GM12878 (cell line): ENCODE measurements at regions not wholly inside any gene's neighbourhood (a gene's known extent, or its start where the extent isn't known, plus 50 kb on each side); places are given as distances from the start of the nearest gene placed in this dataset.

Experiments
- ATAC-seq: fragments of 200-7000 bp; cut with Tn5 transposase; 3 replicates; pipeline ENCODE4 v1.9.1; 2020; ENCODE audit warnings: mild to moderate bottlenecking, moderate library complexity
- BruUV-seq: library from RNA; stranded (reverse); fragments of 400-500 nt; replicated peaks from 2 replicates; lab custom pipeline; 2021; lab: Mats Ljungman, UMichigan
- CTCF ChIA-PET: fragments of 300-600 bp; sonication (Branson Sonifier 250); formaldehyde crosslinking; extraction: SDS; loops from one replicate; lab custom pipeline; 2021; ENCODE audit warnings: inconsistent platforms; lab: Yijun Ruan, JAX
- POLR2A ChIA-PET: fragments of 350-600 bp; formaldehyde crosslinking; extraction: SDS; loops from one replicate; lab custom pipeline; 2021; ENCODE audit warnings: inconsistent platforms; lab: Charles Lee
- RAD21 ChIA-PET: fragments of 300-600 bp; sonication (Branson Sonifier 250); formaldehyde crosslinking; loops from one replicate; lab custom pipeline; 2023; ENCODE audit warnings: antibody characterized with exemption; ENCODE audit not compliant: unreplicated experiment; lab: Charles Lee
- SMC1A ChIA-PET: fragments of 300-600 bp; sonication (Branson Sonifier 250); formaldehyde crosslinking; loops from one replicate; lab custom pipeline; 2023; ENCODE audit not compliant: unreplicated experiment, uncharacterized antibody; lab: Charles Lee
- DNase-seq: peaks from one replicate; pipeline ENCODE4 v3.0.0-alpha.2; 2011; ENCODE audit warnings: low read depth, low spot score
- FAIRE-seq: peaks from 3 replicates; lab custom pipeline; 2011; peaks lifted over from hg19 to GRCh38; lab: Jason Lieb, UNC
- H2AFZ ChIP-seq: 2 replicates; pipeline ENCODE4 v1.6.0; 2011; ENCODE audit warnings: low read depth, low read length, control low read depth; ENCODE audit not compliant: control insufficient read depth
- H3K27ac ChIP-seq: 2 replicates; pipeline ENCODE4 v1.5.1; 2011; ENCODE audit warnings: control low read depth; ENCODE audit not compliant: control insufficient read depth, insufficient read depth
- H3K27me3 ChIP-seq, 2 experiments: replicated peaks in 1 of 2; 2 replicates each; pipeline versions ENCODE4 v1.6.0 to v1.6.1; 2011; ENCODE audit warnings: low read length in 1 of 2; ENCODE audit not compliant: control insufficient read depth in 2 of 2, insufficient read depth in 2 of 2
- H3K36me3 ChIP-seq, 2 experiments: 2 replicates each; pipeline ENCODE4 v1.5.1; 2011; ENCODE audit warnings: low read length in 1 of 2; ENCODE audit not compliant: control insufficient read depth in 2 of 2, insufficient read depth in 2 of 2
- H3K4me1 ChIP-seq: 2 replicates; pipeline ENCODE4 v1.6.1; 2011; ENCODE audit warnings: mild to moderate bottlenecking, low read length, moderate library complexity, mixed read lengths; ENCODE audit not compliant: control insufficient read depth, insufficient read depth
- H3K4me2 ChIP-seq: 2 replicates; pipeline ENCODE4 v1.6.0; 2011; ENCODE audit warnings: control low read depth; ENCODE audit not compliant: control insufficient read depth, insufficient read depth
- H3K4me3 ChIP-seq: fragments of 200-600 bp; sonication (generic); 2 replicates; pipeline ENCODE4 v1.5.1; 2016
- H3K79me2 ChIP-seq: 2 replicates; pipeline ENCODE4 v1.6.0; 2011; ENCODE audit warnings: low read length; ENCODE audit not compliant: control insufficient read depth, insufficient read depth
- H3K9ac ChIP-seq: 2 replicates; pipeline ENCODE4 v1.8.0; 2011; ENCODE audit warnings: low read length, control low read depth, mixed read lengths; ENCODE audit not compliant: control insufficient read depth, insufficient read depth
- H3K9me3 ChIP-seq: replicated peaks from 3 replicates; pipeline ENCODE4 v1.5.1; 2011; ENCODE audit warnings: mild to moderate bottlenecking, low read length; ENCODE audit not compliant: control insufficient read depth, insufficient read depth
- H4K20me1 ChIP-seq: 2 replicates; pipeline ENCODE4 v1.6.0; 2011; ENCODE audit not compliant: control insufficient read depth, insufficient read depth
- IKZF2 ChIP-seq, 2 experiments: fragments of 450-650 bp; IDR thresholded peaks; 2 replicates each; pipeline ENCODE4 v1.6.1; 2017; ENCODE audit warnings: mild to moderate bottlenecking in 2 of 2, moderate library complexity in 2 of 2
- NFIC ChIP-seq: IDR thresholded peaks from 2 replicates; pipeline ENCODE4 v1.6.1; 2012; ENCODE audit warnings: low read depth, mild to moderate bottlenecking, inconsistent platforms, low read length, moderate library complexity
- NR2C1 ChIP-seq: fragments of 450-650 bp; IDR thresholded peaks from 2 replicates; pipeline ENCODE4 v1.6.1; 2017; ENCODE audit warnings: antibody characterized with exemption, mild to moderate bottlenecking, moderate library complexity
- PAX8 ChIP-seq: fragments of 450-650 bp; IDR thresholded peaks from 2 replicates; pipeline ENCODE4 v1.6.1; 2017; ENCODE audit warnings: mild to moderate bottlenecking, moderate library complexity
- RCOR1 ChIP-seq: conservative IDR thresholded peaks from 2 replicates; pipeline ENCODE4 v1.6.1; 2012; ENCODE audit warnings: low read depth, low read length, improper control_type of control experiment
- SKIL ChIP-seq: fragments of 450-650 bp; IDR thresholded peaks from 2 replicates; pipeline ENCODE4 v1.6.1; 2017; ENCODE audit warnings: mild to moderate bottlenecking, low read depth, inconsistent platforms; ENCODE audit not compliant: poor library complexity, severe bottlenecking
- SMAD5 ChIP-seq: IDR thresholded peaks from 2 replicates; pipeline ENCODE4 v1.6.1; 2016; ENCODE audit warnings: antibody characterized with exemption, low read depth
- SPI1 ChIP-seq: IDR thresholded peaks from 2 replicates; pipeline ENCODE4 v1.6.1; 2011; ENCODE audit warnings: low read depth, mild to moderate bottlenecking, low read length, moderate library complexity, borderline replicate concordance; ENCODE audit not compliant: insufficient read depth
- ZSCAN29 ChIP-seq: fragments of 450-650 bp; IDR thresholded peaks from 2 replicates; pipeline ENCODE4 v1.6.1; 2017; ENCODE audit warnings: mild to moderate bottlenecking, moderate library complexity
- WGBS: methylation state at CpG from one replicate; pipeline ENCODE4 v1.1.6; 2016; ENCODE audit warnings: low lambda C conversion rate; ENCODE audit not compliant: insufficient replicate concordance, insufficient coverage; ENCODE audit errors: missing lambda C conversion rate; 5-methylcytosine and 5-hydroxymethylcytosine counted together
- in situ Hi-C: fragments of 300-500 bp; cut with MboI; formaldehyde crosslinking; loops from 9 replicates; pipeline ENCODE4 v1.14.3; 2018; ENCODE audit warnings: mixed read lengths
- intact Hi-C: fragments of 100-400 bp; cut with micrococcal nuclease; formaldehyde crosslinking; loops from one replicate; pipeline ENCODE4 v1.14.2; 2022; ENCODE audit not compliant: unreplicated experiment
- TF ChIP-seq, protein P1 (sequence below): fragments of 450-650 bp; IDR thresholded peaks from 2 replicates; pipeline ENCODE4 v1.6.1; 2018; ENCODE audit warnings: mild to moderate bottlenecking, low read depth, moderate library complexity; ENCODE audit not compliant: partially characterized antibody
- TF ChIP-seq, protein P2 (sequence below): IDR thresholded peaks from 2 replicates; pipeline ENCODE4 v1.6.1; 2012; ENCODE audit warnings: low read depth, low read length, improper control_type of control experiment
- TF ChIP-seq, protein P3 (sequence below): IDR thresholded peaks from 2 replicates; pipeline ENCODE4 v1.6.1; 2012; ENCODE audit warnings: improper control_type of control experiment, low read depth, low read length; ENCODE audit not compliant: insufficient replicate concordance
- TF ChIP-seq, protein P4 (sequence below): IDR thresholded peaks from 2 replicates; pipeline ENCODE4 v1.6.1; 2011; ENCODE audit warnings: mild to moderate bottlenecking, low read depth, low read length, moderate library complexity; ENCODE audit not compliant: insufficient replicate concordance

DNA sequence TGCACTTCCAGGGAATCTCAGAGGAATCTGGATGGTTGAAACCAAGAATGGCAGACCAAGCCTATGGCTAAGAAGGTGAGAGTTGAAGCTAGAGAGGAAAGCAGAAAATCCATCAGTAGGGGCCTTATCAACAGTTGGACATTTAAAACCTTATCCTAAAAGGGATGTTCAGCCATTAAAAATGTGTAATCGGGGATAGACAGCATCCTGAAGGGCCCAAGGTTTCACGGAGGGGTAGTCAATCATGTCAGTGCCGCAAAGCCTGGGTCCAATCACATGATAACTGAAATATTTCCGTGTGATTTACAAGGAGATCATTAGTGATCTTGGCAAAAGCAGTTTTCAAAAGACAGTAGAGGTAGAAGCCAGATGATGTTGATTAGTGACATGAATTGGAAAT is 61.9 kb upstream of the ELOVL6 start:
- DNase-seq (no peak), FAIRE-seq (no peak), ATAC-seq (no peak)
- H3K4me2 ChIP-seq = no peak overlapping the region
- H3K79me2 ChIP-seq = no peaks in the 10 kb centered on the region
- no peaks in the 10 kb centered on the region for H4K20me1 ChIP-seq
- H3K27me3 ChIP-seq = no peaks in the 10 kb centered on the region
- H3K36me3 ChIP-seq = no peaks in the 10 kb centered on the region
- SMC1A ChIA-PET = interaction anchor here (1.3 kb wide), 1 partner anchor 17 kb away, joined by 3 read pairs; no protein-coding TSS in a partner anchor
- RAD21 ChIA-PET = no interaction called here
- CTCF ChIA-PET = no interaction called here
- H3K9ac ChIP-seq = no peak overlapping the region
- no peak overlapping the region for H3K4me3 ChIP-seq
- in situ Hi-C loops (no loop called here), intact Hi-C loops (no loop called here)
- no peaks in the 10 kb centered on the region for H3K4me1 ChIP-seq
- H2AFZ ChIP-seq = no peak overlapping the region
- BruUV-seq = no TSS peak
- no peak overlapping the region for H3K27ac ChIP-seq
- 66% methylated on average over 4 of the region's 4 CpGs for WGBS
- POLR2A ChIA-PET = no interaction called here
- H3K9me3 ChIP-seq = no peaks in the 10 kb centered on the region
- TF ChIP-seq, protein P1, sequence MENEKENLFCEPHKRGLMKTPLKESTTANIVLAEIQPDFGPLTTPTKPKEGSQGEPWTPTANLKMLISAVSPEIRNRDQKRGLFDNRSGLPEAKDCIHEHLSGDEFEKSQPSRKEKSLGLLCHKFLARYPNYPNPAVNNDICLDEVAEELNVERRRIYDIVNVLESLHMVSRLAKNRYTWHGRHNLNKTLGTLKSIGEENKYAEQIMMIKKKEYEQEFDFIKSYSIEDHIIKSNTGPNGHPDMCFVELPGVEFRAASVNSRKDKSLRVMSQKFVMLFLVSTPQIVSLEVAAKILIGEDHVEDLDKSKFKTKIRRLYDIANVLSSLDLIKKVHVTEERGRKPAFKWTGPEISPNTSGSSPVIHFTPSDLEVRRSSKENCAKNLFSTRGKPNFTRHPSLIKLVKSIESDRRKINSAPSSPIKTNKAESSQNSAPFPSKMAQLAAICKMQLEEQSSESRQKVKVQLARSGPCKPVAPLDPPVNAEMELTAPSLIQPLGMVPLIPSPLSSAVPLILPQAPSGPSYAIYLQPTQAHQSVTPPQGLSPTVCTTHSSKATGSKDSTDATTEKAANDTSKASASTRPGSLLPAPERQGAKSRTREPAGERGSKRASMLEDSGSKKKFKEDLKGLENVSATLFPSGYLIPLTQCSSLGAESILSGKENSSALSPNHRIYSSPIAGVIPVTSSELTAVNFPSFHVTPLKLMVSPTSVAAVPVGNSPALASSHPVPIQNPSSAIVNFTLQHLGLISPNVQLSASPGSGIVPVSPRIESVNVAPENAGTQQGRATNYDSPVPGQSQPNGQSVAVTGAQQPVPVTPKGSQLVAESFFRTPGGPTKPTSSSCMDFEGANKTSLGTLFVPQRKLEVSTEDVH = no peak
- TF ChIP-seq ZSCAN29 (no peak), PAX8 (no peak), SPI1 (no peak), IKZF2 (IDR thresholded peaks at IDR 0.05) (no peak), RCOR1 (no peak), SKIL (no peak), NR2C1 (no peak), SMAD5 (no peak), NFIC (no peak)
- TF ChIP-seq, protein P2, sequence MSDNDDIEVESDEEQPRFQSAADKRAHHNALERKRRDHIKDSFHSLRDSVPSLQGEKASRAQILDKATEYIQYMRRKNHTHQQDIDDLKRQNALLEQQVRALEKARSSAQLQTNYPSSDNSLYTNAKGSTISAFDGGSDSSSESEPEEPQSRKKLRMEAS = no peak
- TF ChIP-seq, protein P3, sequence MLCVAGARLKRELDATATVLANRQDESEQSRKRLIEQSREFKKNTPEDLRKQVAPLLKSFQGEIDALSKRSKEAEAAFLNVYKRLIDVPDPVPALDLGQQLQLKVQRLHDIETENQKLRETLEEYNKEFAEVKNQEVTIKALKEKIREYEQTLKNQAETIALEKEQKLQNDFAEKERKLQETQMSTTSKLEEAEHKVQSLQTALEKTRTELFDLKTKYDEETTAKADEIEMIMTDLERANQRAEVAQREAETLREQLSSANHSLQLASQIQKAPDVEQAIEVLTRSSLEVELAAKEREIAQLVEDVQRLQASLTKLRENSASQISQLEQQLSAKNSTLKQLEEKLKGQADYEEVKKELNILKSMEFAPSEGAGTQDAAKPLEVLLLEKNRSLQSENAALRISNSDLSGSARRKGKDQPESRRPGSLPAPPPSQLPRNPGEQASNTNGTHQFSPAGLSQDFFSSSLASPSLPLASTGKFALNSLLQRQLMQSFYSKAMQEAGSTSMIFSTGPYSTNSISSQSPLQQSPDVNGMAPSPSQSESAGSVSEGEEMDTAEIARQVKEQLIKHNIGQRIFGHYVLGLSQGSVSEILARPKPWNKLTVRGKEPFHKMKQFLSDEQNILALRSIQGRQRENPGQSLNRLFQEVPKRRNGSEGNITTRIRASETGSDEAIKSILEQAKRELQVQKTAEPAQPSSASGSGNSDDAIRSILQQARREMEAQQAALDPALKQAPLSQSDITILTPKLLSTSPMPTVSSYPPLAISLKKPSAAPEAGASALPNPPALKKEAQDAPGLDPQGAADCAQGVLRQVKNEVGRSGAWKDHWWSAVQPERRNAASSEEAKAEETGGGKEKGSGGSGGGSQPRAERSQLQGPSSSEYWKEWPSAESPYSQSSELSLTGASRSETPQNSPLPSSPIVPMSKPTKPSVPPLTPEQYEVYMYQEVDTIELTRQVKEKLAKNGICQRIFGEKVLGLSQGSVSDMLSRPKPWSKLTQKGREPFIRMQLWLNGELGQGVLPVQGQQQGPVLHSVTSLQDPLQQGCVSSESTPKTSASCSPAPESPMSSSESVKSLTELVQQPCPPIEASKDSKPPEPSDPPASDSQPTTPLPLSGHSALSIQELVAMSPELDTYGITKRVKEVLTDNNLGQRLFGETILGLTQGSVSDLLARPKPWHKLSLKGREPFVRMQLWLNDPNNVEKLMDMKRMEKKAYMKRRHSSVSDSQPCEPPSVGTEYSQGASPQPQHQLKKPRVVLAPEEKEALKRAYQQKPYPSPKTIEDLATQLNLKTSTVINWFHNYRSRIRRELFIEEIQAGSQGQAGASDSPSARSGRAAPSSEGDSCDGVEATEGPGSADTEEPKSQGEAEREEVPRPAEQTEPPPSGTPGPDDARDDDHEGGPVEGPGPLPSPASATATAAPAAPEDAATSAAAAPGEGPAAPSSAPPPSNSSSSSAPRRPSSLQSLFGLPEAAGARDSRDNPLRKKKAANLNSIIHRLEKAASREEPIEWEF = no peak
- TF ChIP-seq, protein P4, sequence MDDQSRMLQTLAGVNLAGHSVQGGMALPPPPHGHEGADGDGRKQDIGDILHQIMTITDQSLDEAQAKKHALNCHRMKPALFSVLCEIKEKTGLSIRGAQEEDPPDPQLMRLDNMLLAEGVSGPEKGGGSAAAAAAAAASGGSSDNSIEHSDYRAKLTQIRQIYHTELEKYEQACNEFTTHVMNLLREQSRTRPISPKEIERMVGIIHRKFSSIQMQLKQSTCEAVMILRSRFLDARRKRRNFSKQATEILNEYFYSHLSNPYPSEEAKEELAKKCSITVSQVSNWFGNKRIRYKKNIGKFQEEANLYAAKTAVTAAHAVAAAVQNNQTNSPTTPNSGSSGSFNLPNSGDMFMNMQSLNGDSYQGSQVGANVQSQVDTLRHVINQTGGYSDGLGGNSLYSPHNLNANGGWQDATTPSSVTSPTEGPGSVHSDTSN = no peak
